ENCODE measurements at regions not wholly inside any gene's neighbourhood (a gene's known extent, or its start where the extent isn't known, plus 50 kb on each side); places are given as distances from the start of the nearest gene placed in this dataset.

DNA sequence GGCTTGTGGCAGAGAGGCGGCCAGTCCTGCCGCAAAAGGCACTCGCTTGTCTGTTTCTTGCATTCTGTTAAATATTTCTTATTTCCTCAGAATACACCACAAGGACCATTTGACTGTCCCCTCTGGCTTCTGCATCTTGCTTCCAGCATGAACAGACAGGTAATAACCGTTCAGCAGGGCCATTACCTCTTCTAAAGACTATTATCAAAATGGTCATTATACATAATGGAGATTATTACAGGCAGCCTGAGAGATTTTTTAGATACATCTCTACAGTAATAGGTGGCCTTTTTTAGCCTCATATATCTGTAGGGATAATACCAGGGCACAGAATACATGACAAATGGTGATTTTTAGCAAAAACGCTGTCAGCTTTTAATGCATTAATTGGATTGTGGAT is 382.0 kb downstream of the PSAT1 start:
- Histone ChIP-seq H3K27ac (no peak overlapping the region), H3K4me3 (no peak overlapping the region)
- TF ChIP-seq, protein P1, sequence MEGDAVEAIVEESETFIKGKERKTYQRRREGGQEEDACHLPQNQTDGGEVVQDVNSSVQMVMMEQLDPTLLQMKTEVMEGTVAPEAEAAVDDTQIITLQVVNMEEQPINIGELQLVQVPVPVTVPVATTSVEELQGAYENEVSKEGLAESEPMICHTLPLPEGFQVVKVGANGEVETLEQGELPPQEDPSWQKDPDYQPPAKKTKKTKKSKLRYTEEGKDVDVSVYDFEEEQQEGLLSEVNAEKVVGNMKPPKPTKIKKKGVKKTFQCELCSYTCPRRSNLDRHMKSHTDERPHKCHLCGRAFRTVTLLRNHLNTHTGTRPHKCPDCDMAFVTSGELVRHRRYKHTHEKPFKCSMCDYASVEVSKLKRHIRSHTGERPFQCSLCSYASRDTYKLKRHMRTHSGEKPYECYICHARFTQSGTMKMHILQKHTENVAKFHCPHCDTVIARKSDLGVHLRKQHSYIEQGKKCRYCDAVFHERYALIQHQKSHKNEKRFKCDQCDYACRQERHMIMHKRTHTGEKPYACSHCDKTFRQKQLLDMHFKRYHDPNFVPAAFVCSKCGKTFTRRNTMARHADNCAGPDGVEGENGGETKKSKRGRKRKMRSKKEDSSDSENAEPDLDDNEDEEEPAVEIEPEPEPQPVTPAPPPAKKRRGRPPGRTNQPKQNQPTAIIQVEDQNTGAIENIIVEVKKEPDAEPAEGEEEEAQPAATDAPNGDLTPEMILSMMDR (IDR thresholded peaks at IDR 0.05) = no peak
- DNase-seq (ENCODE audit: low spot score) = no peak

DNA sequence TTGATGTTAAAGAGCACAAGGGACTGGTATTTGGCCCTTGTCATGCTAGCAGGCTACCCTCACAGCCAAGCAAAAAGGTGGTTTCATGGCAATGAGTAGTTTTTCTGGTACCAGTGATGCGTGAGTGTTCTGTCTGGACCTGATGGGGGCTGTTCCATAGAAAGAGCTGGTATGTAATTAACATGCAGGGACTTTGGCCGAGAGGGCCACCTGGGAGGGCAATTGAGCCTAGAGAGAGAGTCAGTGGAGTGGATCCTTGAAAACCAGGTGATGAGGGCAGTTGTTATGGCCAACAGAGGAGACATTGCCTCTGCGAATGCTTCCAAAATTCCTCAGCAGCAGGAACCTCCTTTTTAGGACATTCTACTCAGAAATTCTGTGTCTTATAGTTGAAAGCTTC is 383.3 kb downstream of the PSAT1 start:
- H3K4me3 ChIP-seq = no peak overlapping the region
- no peak for DNase-seq (ENCODE audit: low spot score)
- no peak overlapping the region for H3K27ac ChIP-seq
- TF ChIP-seq, protein P1 (IDR thresholded peaks at IDR 0.05) = no peak

DNA sequence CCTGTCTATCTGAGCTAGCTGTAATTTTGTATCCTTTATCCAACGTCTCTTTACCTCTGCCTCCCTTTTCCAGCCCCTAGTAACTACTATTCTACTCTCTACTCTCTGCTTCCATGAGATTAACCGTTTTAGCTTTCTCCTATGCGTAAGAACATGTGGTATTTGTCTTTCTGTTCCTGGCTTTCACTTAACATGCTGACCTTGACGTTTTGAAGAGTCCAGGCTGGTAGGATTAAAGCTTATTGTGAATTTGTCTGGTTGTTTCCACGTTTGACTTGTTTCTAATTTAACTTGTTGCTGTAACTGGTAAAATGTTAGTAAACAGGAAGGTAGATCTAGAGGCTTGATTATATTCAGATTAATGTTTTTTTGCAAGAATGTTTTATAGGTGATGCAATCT is 385.3 kb downstream of the PSAT1 start:
- Histone ChIP-seq H3K27ac (no peak overlapping the region), H3K4me3 (no peak overlapping the region)
- TF ChIP-seq, protein P1 (IDR thresholded peaks at IDR 0.05) = no peak
- no peak for DNase-seq (ENCODE audit: low spot score)

DNA sequence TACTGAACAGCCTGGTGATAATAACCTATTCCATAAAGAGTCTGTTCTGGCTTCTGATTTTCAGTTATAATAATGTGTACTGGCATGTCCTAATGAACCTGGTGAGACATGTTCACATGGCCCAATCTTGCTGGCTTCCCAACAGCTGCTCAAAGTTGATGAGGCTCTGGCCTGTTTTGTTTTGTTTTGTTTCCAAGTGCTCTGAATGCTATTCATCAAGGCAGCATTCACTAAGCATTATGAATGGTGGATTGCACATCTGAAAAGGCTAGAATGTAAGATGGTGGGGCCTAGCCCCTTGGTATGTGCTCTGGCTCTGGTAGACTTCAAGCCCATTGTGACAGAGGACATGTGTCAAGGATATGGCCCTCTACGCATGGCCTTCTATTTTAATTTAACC is 388.5 kb downstream of the PSAT1 start:
- Histone ChIP-seq H3K4me3 (no peak overlapping the region), H3K27ac (no peak overlapping the region)
- DNase-seq (ENCODE audit: low spot score) = no peak
- TF ChIP-seq, protein P1 (IDR thresholded peaks at IDR 0.05) = no peak

DNA sequence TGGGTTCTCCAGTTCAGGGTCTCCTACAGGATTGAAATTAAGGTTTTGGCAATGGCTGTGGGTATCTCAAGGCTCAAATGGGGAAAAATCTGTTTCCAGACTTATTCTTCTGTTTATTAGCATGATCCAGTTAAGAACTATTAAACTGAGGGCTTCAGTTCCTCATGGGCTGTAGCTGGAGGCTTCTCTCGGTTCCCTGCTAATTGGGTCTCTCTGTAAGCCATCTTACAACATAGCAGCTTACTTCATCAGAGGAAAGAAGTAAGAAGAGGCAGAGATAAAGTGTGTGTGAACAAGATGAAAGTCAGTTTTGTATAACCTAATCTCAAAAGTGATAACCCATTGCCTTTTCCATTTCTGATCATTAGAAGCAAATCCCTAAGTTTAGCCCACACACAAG is 391.9 kb downstream of the PSAT1 start:
- Histone ChIP-seq H3K4me3 (no peak overlapping the region), H3K27ac (no peak overlapping the region)
- TF ChIP-seq, protein P1 (IDR thresholded peaks at IDR 0.05) = no peak
- no peak for DNase-seq (ENCODE audit: low spot score)

DNA sequence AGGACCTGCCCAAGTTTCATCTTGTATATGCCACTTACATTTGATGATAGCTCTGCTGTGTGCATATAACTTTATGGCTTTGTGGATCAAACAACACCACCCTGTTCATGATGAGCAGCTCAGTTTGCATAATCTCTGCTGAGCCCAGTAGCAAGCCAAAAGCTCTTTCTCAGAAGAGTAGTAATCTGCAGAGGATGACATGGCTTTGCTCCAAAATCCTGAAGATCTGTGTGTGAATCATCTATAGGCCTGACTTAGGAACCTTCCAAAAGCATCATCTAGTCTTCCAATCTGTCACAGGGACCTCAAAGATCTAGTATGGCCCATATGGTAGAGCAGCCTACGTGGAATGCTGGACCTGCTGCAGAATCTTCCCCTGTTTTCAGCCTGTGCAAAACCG is 394.6 kb downstream of the PSAT1 start:
- H3K4me3 ChIP-seq = no peak overlapping the region
- DNase-seq (ENCODE audit: low spot score) = no peak
- TF ChIP-seq, protein P1 (IDR thresholded peaks at IDR 0.05) = no peak

DNA sequence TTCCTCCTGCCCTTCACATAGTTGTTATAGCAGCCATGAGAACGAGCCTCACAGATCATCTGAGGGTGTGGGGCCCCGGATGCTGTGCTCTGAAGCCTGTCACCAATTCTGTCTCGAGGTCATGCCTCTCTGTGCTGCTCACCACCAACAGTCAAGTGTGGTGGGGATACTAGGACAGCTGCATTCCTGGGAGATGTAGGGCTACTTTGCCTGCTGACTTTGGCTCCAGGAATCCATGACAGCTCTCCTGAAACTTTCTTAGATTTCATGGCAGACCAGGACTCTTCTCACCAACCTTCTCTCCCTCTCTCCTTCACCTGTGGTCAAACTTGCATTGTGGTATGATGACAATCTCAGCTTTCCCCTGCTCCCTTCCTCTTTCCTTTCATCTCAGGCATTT is 395.9 kb downstream of the PSAT1 start:
- Histone ChIP-seq H3K27ac (no peak overlapping the region), H3K4me3 (no peak overlapping the region)
- TF ChIP-seq, protein P1 (IDR thresholded peaks at IDR 0.05) = no peak
- no peak for DNase-seq (ENCODE audit: low spot score)

More for the DNA sequence above, 394.6 kb downstream of the PSAT1 start:
- H3K27ac ChIP-seq = no peak overlapping the region

Data from coronary artery (tissue), 2 donors.